Stimulated activated CD4-positive, alpha-beta T cell treated with anti-CD3 and anti-CD28 coated beads, Interleukin-1b, Interleukin-23, amount 100 ng/mL, for 48 hours (primary cell): ENCODE measurements at regions not wholly inside any gene's neighbourhood (a gene's known extent, or its start where the extent isn't known, plus 50 kb on each side); places are given as distances from the start of the nearest gene placed in this dataset.

ENCODE experiments used
- DNase-seq: peaks from one replicate; pipeline ENCODE4 v3.0.0-alpha.2; 2020

DNA sequence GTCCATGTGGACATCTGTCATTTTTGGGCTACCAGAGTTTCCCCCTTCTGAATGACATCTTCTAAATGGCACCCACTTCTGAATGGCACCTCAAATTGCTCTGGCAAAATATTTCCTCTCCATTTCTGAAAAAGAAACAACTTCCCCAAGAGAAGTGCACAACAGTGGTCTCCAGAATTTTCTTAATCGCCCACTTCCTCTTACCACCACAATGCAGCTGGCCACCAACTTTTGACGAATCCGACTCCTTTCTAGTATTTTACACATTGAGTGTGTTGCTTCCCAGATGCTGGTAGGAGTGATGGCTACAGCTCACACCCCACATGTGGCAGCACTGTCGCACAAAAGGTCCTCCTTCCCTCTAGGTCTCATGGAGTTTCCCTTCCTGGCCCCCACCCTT, 216.1 kb downstream of the FOXA2 start:
- DNase-seq: no peak

DNA sequence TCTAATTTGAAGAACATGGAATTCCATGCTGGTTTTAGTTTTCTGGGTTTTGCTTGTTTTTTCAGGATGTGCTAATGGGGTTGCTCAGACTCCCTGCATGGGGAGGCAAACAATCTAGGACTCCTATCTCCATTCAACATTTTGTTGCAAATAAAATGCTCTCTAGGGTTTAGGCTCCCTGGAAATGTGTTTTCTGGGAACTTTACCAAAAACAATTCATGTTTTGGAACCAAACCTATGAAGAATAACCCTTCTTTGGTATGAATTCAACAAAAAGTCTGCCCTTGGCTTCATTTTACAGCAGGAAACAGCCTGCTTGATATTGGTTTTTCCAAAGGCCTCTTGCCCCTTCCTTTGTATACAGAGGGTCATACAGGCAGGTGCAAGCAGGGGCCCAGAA, 217.7 kb downstream of the FOXA2 start:
- no peak for DNase-seq

DNA sequence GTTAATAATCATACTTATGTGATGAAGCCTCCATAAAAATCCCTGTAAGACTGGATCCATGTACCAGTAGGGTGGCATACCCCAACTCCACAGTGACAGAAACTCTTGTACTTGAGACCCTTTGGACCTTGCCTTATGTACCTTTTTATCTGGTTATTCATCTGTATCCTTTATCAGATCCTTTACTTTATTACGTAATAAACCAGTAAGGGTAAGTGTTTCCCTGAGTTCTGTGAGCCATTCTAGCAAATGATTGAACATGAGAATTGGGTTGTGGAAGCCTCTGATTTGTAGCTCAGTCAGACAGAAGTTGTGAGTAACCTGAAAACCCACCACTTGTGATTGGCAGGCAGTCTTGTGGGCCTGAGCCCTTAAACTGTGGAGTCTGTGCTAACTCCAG, 229.7 kb downstream of the FOXA2 start:
- no peak for DNase-seq

DNA sequence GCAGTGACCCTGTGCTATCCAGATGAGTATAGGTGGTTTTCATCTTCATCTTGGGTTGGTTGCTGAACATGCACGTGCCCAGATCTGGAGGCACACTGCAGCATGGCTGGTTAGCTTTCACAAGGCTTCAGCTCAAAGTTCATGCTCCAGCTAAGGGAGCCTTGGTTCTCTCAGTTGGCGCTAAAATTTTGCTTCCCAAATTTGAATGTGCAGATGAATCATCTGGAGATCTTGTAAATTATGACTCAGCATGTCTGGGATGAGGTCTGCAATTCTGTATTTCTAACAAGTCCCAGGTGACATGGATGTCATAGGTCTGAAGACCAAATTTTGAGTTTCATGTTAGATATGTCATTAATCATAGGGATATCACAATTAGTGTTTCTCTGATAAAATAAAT, 230.8 kb downstream of the FOXA2 start:
- DNase-seq: no peak

DNA sequence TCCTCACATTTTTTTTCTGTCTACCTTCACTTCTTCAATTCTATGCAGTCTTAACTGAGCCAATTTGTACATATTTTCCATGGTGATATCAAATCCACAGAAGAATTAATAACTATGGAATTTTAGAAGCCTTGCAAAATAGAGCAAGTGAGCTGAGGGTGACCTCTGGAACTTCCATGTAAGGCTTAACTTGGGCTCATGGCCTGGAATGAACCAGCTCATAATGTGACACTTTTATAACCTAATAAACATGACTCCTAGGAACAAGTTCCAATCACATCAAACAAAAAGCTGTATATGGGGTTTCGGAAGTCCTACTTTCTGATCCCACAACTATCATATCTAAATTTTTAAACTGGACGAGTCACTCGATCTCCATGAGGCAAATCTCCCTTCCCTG, 232.4 kb downstream of the FOXA2 start:
- DNase-seq: no peak

DNA sequence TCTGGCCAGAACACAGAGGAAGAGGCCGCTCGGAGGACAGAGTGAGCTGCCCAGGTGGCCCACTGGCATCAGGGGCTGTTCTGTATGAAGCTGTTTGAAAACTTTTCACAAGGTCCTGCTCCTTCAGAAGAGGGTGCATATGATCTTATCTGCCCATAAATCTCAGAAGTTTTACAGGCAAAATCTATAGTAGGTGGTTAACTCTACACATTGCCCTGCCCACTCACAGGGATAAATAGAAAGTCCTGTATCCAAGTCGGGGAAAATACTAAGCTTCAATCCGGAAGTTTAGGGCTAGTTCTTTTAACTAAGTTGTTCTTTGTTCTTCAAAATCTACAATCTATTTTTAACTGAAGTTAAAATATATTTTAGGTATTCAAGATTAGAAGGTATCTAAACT, 233.7 kb downstream of the FOXA2 start:
- no peak for DNase-seq

DNA sequence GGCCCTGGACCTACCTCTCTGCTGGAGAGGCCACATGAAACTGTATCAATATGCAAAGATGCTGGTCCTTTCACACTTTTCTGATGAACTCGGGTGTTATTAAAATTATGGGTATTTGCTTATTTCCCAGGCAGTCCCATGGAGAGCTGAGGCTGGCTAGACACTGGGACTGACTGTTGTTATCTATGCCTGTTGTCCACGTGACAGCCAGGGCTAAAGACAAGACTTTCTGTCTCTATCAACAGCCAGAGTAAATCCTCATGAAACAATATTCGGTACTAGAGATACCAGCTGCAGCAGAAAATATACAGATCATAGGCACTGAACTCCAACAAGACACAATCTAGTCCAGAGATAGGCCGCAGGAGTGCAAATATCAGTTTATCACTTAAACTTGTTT, 236.4 kb downstream of the FOXA2 start:
- no peak for DNase-seq

DNA sequence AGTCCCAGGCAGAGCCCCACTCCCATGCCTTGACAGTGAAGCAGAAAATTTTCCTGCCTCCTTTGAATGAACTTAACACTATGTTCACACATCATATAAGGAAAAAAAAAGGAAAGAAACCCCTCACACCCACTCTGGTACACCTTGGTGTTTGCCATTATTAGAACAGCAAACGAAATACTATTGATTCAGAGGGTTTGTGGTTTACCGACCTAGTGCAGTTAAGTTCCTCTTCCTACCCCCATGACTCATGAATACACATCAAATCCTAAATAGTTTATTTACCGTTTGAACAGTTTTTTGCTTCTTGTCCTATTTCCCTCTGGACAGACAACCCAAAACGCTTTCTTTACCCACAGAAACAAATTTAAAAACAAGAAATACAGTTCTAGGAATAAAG, 237.7 kb downstream of the FOXA2 start:
- DNase-seq: no peak

DNA sequence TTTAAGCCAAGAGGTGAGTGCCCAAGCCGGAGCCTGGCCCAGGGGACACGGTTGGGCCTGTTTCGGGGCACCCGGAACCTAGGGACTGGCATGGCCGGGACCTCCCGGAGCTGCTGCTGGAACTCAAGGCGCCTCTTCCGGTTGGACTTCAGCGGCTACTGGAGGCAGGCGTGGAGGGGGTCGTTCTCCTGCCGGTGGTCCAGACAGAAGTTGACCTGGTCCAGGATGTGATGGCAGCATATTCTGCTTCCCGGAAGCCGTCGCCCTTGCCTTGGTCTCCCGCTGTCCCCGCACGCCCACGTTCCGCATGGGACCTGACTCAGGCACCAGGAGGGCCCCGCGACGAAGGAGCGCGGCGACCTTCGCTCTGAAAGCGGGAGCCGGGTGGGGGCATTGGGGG, 240.8 kb downstream of the FOXA2 start:
- DNase-seq: no peak

DNA sequence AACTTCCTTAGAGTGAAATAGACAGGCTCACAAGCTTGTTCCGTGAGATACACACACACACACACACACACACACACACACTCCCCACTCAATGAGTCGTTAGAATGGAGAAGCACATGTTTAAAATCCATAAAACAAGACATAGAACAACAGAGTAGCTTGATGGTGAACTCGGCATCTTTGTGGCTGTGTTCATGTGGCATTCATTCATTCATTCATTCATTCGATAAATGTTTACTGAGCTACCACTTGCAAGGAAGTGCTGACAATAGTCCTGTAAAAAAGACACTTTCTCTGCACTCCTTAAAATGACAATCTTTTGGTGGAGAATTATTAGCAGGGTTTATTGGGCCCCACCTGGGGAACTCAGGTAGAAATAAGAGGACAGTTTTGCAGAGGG, 242.0 kb downstream of the FOXA2 start:
- DNase-seq: no peak

DNA sequence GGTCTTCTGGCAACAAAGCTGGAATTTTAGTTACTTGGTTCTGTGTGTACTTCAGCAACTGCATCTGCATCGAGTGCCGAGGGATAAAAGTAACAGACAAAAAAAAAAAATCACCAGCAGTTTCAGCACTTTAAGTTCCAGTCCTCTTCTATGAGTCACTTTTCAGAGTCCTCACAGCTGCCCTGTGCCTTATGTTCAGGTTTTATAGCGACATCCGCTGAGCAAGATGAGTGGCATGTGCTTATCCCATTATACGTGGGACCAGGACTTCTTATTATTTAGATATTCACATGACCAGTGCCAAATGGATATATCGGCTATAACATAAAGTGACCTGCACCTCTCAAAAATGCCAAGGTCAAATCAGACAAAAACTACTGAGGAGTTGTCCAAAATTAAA, 242.9 kb downstream of the FOXA2 start:
- no peak for DNase-seq

DNA sequence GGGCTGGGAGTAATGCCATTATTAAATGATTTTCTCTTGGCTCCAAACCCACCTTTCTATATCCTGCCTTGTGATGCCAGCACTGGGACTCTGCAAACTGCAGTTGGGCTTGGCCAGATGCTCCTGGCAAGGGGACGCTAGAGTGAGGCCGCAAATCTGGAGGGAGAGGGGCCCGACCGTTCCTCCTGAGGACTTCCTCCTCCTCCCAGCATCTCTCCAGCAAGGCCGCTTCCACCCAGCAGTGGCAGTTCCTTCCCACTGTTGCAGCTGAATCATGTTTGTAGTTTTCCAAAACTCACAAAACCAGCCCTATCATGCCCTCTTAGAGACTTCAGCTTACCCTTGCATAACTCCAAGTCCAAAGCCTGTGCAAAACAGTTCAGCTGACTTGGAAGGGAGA, 244.4 kb downstream of the FOXA2 start:
- DNase-seq: no peak

DNA sequence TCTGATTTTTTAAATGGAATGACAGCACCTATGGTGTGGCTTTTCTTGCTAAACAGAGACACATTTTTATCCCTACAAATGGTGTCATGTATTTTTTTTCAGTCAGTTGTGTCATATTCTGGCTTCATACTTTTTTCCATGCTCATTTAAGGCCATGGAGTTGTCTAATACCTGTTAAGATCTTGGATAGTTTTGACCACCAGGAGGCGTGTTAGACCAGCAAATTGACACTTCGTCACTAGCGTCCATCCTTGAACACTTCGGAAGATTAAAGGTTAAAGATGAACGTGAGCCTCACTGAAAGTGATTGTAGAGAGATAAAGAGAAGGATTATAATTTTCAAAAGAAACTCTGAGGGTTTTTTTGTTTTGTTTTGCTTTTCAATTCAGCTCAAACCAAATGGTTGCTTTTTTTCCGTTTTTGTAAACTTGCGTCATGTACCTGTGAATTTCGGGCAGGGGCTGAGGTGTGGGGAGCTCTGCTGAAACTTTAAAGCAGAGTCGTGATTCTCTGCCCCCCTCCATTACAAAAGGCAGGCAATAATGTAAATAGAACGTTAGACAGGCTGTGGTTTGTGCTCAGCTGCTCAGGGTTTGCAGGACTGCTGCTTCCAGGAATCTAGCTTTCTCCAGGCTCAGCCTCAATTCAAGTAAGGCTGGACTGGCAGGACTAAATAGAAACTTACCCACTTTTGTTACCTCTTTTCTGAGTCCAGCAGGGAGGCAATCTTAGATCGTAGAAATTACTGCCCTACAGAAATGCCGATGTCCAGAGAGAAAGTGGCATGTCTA, 245.1 kb downstream of the FOXA2 start:
- peak; percentile 33 for DNase-seq

DNA sequence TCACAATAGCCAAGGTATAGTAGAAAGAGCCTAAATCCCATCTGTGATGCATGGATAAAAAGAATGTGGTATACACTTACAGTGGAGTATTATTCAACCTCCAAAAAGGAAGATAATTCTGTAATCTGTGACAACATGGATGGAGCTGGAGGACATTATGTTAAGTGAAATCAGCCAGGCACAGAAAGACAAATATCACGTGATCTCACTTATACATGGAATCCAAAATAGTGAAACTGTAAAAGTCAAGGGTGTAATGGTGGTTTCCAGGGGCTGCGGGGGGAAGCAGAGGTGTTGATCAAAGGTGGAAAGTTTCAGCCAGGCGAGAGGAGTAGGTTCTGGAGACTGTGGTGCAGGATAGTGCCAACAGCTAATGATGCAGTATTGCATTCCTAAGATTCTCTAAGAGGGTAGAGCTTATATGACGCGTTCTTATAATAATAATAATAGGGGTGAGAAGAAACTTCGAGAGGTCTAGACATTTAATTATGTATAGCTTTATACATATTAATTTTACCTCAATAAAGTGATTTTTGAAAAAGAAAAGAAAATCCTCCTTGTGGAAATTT, 246.1 kb downstream of the FOXA2 start:
- DNase-seq: no peak

DNA sequence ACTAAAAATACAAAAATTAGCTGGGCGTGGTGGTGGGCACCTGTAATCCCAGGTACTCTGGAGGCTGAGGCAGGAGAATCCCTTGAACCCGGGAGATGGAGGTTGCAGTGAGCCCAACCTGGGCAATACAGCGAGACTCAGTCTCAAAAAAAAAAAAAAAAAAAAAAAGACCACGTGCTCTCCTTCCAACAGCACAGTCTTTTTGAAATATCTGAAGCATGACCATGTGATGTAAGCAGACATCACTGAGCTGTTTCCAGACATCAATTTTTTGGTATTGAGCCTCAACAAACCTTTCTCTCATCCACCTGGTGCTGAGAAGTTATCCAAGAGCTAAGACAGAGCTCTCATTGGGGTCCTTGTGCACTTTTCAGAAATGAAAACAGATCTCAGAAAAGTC, 249.2 kb downstream of the FOXA2 start:
- no peak for DNase-seq

DNA sequence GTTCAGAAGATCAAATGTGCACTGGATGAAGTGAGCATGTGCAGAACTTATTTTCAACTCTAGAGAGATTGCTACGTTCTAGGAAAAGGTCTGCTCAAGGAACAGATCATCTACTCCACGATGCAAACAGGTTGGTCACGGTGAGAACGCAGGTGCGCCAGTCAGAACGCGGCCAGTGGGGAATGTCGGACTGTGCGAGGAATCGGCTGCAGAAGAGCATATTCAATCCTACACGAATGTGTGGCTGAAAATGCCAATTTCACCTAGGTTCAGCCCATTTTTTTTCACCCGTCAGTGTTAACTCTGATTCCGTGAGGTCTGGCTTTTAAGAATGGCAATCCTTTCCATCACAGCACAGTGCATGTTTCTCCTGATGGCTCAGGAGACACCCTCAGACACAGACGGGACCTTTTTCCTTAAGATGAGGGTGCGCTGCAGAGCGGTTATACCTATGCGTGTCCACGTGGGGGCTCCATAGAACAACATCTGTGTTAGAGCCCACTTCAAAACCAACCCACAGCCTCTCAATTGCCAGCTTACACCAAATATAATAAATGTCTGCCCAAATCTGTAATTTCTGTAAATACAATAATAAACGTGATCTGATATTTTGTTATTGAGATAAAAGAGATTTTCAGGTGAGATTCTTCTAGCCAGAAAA, 250.4 kb downstream of the FOXA2 start:
- DNase-seq: peak; percentile 7

DNA sequence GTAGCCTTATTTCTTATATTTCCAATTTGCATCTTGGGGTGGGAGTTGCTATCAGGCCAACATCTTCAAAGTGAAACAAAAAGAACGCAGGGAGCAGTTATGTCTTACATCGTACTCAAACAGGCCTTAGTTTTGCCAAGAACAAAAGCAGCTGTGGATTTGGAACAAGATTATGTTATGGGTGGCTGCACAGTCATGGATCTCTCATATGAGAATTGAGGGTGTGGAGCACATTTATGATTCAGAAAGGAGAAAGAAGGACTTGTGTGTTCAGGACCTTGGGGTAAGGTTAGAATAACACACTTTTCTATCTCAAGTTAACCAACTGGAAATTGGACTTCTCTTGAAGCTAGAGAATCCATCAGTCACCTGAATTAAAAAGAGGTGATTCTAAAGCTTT, 259.9 kb downstream of the FOXA2 start:
- DNase-seq: no peak

DNA sequence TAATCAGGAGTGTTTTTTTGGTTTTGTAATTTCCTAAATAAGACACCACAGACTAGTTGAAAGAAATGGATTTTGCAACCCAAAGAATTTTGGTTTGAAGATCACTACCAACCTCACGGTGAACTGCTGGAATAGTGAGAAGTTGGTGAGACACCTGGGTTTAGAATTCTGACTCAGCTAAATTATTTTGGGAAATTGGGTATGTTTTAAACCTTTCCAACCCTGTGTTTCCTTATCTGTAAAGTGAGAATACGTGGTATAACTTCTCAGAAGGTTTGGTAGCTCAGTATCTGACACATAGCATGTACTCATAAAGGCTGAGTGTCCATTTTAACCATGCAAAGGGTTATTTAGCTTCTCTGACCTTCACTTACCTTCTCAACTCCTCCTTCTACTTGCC, 261.9 kb downstream of the FOXA2 start:
- no peak for DNase-seq

DNA sequence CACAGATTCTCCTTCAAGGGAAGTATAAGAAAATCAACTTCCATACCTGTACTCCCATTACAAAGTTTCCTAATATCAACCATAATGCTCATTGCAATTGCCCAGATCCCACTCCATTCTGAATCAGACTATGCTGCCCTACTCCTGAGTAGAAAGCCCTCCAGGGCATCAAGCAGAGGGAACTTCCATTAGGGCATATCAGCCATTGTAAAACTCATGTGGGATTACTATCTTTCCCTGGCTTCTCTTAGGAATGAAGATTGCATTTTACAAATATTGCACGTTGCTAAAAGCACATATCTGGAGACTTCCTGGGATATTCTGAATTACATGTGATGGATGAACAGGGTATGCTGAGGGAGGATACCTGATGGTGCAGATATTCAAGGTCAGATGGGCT, 263.2 kb downstream of the FOXA2 start:
- no peak for DNase-seq

DNA sequence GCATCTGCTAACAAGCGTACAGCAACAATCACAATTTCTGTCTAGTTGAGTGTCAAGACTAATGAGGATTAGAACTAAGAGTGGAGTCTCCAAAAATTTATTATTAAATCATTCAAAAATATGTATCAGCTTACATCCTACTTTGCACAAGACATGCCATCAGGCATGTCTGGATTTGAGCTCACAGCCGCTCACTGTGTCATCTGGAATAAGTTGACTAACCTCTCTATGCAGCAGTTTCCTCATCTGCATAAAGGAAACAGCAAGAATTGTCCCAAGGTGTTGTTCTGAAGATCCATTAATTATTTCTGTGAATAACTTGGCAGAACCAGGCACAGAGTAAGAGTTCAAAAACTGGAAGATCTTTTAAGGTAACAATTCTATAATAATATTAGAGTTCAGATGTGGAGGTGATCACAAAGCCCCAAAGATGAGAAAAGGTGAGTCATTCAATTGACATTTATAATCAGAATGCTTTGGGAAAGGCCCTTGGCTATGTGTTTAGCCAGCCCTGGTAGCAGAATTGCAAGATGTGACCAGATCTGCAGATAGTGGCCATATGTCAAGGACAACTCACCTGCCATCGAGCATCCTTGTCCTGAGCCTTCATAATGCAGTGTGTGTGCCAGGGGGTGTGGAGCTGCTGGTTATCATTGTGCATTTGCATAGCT, 264.0 kb downstream of the FOXA2 start:
- DNase-seq: no peak

DNA sequence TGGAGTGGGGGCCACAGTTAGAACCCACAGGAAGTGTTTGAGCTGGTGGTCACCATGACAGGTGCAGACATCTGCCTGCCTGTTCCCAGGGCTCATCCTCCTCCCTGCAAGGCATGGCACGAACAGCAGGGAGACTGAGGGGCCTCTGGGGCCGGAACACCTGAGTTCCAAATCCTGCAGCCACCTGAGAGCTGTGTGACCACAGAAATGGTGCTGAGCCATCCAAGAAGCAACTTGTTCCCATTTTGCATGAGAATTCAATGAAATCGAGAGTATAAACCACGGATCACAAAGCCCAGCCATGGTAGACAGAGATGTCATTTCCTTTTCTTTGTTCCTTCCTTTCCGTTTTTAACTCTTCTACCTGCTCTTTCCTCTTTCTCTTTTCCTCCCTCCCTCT, 268.6 kb downstream of the FOXA2 start:
- DNase-seq: no peak

DNA sequence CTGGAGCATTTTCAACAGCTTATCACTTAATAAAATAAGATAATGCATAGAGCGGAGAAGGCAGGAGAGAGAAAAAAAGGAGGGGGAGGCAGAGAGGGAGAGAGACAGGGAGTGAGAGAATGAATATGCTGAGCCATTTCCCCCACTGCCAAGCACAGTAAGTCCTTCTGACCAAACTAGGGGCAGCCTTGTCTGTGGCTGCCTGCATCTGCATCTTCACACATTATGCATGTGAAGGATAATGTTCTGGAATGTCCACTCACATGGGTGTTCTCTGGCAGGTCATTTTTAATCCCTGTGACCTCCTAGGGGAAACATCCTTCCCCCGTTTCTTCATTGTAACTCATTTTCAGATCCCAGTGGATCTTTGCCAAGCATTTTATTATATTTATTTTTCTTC, 269.3 kb downstream of the FOXA2 start:
- DNase-seq: no peak

DNA sequence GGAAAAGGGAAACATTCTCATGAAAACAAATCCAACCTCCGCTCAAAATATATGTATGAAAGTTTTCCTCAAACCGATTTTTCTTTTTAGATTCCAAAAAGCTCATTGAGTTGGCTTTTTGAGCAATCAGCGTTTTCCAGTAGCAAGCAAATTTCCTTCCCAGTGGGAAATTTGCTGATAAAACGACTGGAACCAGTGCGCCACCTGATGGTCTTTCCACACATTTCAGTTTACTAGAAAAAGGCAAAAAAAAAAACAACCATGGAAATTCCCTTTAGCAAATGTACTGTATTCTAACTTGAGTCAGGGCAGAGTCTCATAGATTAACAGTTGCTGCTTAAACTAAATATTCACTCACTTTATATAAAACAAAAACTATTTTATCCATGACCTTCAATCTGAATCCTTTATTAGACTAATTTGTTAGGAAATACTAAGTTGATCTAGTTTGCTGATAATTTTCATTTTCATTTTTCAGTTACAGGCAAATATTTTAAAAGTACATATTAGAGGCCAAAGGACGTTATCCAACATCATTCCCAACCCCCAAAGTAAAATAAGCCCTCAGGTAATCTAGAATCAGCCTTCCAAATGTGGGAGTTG, 271.5 kb downstream of the FOXA2 start:
- DNase-seq: no peak

DNA sequence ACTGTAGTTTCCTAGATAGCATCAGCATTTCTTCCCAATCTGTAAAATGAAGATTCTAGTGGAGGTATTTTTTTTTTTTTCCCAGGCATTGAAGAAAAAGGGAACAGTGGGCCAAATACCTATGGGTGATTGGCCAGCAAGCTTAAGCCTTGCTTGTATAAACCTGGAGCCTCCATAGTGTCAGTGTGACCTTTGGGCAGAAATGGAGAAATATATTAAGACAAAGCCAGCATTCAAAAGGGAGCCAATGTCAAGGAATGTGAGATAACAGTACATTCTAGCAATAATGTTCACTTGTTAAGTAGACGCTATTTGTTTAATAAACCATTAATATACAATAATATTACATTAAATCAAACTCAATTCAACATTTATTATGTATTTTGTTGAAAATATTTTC, 275.4 kb downstream of the FOXA2 start:
- DNase-seq: no peak
